ENCODE measurements at regions not wholly inside any gene's neighbourhood (a gene's known extent, or its start where the extent isn't known, plus 50 kb on each side); places are given as distances from the start of the nearest gene placed in this dataset.

GRCh38 chr14:40955131-40955505 is 651.6 kb upstream of the LRFN5 start:
- TF ChIP-seq CTCF (conservative IDR thresholded peaks at IDR 0.05) (no peak), ZFX (IDR thresholded peaks at IDR 0.05) (no peak)

Measured in C4-2B (cell line).